ENCODE measurements at regions not wholly inside any gene's neighbourhood (a gene's known extent, or its start where the extent isn't known, plus 50 kb on each side); places are given as distances from the start of the nearest gene placed in this dataset.

DNA sequence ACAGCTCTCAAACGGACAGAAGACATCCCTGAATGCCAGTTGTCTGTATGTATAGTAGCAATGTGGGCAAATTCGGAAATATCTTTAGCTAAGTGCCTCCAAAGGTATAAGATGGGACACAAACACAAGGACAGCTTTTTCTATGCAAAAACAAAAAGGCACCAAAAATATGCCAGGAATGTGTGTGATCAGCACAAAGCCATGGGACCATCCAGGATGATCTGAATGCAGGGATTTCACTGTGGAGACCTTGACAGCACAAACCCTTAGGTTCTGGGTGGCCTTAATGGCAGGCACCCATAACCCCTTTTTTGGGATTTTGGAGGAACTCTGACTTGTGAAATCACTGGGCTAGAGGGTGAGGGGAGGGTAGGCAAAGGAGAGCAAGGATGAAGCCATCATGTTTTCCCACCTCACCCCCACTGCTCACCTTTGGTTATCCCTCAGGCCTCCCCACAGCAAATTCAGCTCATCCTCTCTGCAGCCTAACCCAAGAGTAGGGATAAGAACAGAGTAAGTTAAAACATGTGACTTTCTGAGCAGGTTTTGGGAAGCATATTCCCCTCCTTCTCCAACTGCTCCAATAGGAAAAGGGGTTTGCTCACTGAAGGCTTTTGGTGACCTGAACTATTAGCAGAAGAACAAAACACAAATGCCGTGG is 154.6 kb downstream of the SNX19 start:
- no peak for DNase-seq
- intact Hi-C loops (cut with DNase I; ENCODE audit: low total_unique reads): no loop called here
- Histone ChIP-seq H3K4me1 (peaks cover 0 to 8% (median 0%) of the 10 kb centered on the region in 6 donors), H3K4me3 (no peak overlapping the region), H3K27me3 (replicated peaks in 1 of 7) (no peaks in the 10 kb centered on the region), H3K27ac (no peak overlapping the region), H3K36me3 (no peaks in the 10 kb centered on the region), H3K9me3 (no peaks in the 10 kb centered on the region)
- TF ChIP-seq, protein P1, sequence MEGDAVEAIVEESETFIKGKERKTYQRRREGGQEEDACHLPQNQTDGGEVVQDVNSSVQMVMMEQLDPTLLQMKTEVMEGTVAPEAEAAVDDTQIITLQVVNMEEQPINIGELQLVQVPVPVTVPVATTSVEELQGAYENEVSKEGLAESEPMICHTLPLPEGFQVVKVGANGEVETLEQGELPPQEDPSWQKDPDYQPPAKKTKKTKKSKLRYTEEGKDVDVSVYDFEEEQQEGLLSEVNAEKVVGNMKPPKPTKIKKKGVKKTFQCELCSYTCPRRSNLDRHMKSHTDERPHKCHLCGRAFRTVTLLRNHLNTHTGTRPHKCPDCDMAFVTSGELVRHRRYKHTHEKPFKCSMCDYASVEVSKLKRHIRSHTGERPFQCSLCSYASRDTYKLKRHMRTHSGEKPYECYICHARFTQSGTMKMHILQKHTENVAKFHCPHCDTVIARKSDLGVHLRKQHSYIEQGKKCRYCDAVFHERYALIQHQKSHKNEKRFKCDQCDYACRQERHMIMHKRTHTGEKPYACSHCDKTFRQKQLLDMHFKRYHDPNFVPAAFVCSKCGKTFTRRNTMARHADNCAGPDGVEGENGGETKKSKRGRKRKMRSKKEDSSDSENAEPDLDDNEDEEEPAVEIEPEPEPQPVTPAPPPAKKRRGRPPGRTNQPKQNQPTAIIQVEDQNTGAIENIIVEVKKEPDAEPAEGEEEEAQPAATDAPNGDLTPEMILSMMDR (IDR thresholded peaks at IDR 0.05 in 8 of 11, conservative IDR thresholded peaks at IDR 0.05 in 3 of 11): no peak
- no peak for TF ChIP-seq POLR2A (IDR thresholded peaks at IDR 0.05)
- no peak for TF ChIP-seq POLR2AphosphoS5 (IDR thresholded peaks at IDR 0.05)
- WGBS, 5 donors: 54 to 81% (median 66%) methylated on average over 3 of the region's 3 CpGs

DNA sequence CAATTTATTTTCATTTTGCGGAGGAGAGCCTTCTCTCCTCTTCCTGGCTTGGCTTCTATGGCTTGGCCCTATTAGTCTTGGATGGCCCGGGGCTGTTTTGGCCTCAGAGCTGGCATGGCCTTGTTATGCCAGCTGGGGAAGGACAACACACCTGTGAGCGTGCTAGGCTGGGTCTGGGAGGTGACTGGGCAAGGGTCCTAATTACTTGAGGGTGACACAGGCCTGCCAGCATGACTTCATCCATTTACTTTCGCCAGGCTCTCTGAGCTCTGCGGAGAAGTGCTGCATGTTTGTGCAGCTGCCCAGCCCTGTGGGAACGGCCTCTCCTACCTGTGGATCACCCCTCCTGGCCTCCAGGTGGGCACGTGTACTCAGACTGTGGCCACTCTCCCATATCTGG is 153.6 kb downstream of the SNX19 start:
- intact Hi-C loops (cut with DNase I; ENCODE audit: low total_unique reads): no loop called here
- DNase-seq: no peak
- H3K27ac ChIP-seq: no peak overlapping the region
- H3K4me3 ChIP-seq: no peak overlapping the region
- no peaks in the 10 kb centered on the region for H3K27me3 ChIP-seq (replicated peaks in 1 of 7)
- TF ChIP-seq, protein P1 (IDR thresholded peaks at IDR 0.05 in 8 of 11, conservative IDR thresholded peaks at IDR 0.05 in 3 of 11): no peak
- no peak for TF ChIP-seq POLR2A (IDR thresholded peaks at IDR 0.05)
- TF ChIP-seq POLR2AphosphoS5 (IDR thresholded peaks at IDR 0.05): no peak
- no peaks in the 10 kb centered on the region for H3K36me3 ChIP-seq
- WGBS, 5 donors: 82 to 88% (median 86%) methylated on average over 7 of the region's 7 CpGs
- no peaks in the 10 kb centered on the region for H3K9me3 ChIP-seq
- H3K4me1 ChIP-seq: peaks cover 0 to 8% (median 0%) of the 10 kb centered on the region in 6 donors

DNA sequence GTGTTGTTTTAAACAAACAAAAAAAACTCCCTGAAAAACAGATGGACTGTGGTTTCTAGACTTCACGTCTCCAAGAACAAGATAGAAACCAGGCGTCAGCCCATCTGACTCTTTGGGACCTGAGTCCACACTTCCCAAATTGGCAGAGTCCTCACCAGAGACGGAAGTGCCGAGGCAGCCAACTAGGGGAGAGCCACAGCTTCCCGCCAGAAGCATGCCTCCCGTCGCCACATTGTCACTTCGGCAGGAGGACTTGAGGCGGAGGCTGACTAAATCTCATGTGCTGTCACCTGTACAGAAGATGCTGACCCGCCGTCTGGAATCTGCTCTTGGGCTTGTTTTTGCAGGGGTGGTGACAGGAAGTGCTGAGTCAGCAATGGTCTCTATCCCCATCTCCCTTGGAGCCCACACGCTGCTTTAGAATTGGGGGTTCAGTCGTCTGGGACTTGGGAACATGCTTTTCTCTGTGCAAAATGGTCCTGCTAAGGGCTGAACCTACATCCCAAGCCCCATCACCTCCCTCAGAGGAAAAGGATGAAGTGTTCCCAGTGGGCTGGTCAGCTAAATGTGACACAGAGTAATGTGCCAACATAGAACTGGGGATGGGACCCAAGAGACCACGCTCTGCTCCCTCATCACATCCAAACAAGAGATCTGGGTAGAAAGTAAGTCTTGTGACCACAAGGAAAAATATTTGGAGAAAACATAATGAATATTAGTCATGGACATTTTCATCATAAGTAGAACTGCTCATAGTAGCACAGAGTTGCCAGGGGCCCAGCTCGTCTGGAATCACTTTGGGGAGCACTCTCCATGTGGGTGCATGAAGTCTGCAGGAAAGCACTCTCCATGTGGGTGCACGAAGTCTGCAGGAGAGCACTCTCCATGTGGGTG is 152.9 kb downstream of the SNX19 start:
- 86 to 94% (median 89%) methylated on average over 15 to 16 of the region's 16 CpGs for WGBS, 5 donors
- H3K4me3 ChIP-seq: no peak overlapping the region
- H3K4me1 ChIP-seq: peaks cover 0 to 8% (median 0%) of the 10 kb centered on the region in 6 donors
- no peaks in the 10 kb centered on the region for H3K36me3 ChIP-seq
- DNase-seq: no peak
- H3K9me3 ChIP-seq: no peaks in the 10 kb centered on the region
- TF ChIP-seq POLR2AphosphoS5 (IDR thresholded peaks at IDR 0.05): no peak
- TF ChIP-seq, protein P1 (IDR thresholded peaks at IDR 0.05 in 8 of 11, conservative IDR thresholded peaks at IDR 0.05 in 3 of 11): no peak
- no peak for TF ChIP-seq POLR2A (IDR thresholded peaks at IDR 0.05)
- no peaks in the 10 kb centered on the region for H3K27me3 ChIP-seq (replicated peaks in 1 of 7)
- intact Hi-C loops (cut with DNase I; ENCODE audit: low total_unique reads): no loop called here
- no peak overlapping the region for H3K27ac ChIP-seq

DNA sequence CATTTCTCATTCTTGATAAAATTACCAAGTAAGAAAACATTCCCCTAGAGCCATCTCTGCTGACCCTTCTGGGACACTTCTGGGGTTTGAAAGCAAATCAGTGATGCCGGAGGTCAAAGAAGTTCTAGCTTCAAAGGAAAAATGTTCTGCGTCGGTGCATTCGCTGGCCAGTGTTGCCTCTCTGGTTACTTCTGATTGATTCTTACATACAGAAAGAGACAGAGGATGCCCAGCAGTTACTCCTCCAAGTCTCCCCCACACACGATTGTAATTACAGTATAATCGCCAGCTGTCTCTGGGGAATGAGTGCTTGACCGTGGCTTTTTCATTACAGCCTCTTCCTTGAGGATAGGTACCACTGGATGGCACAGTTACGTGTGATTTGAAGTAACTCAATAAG is 150.9 kb downstream of the SNX19 start:
- Histone ChIP-seq H3K36me3 (no peaks in the 10 kb centered on the region), H3K4me3 (no peak overlapping the region), H3K9me3 (no peaks in the 10 kb centered on the region), H3K4me1 (peaks cover 0 to 8% (median 0%) of the 10 kb centered on the region in 6 donors), H3K27ac (no peak overlapping the region), H3K27me3 (replicated peaks in 1 of 7) (no peaks in the 10 kb centered on the region)
- 73 to 86% (median 79%) methylated on average over 8 of the region's 8 CpGs for WGBS, 5 donors
- intact Hi-C loops (cut with DNase I; ENCODE audit: low total_unique reads): no loop called here
- TF ChIP-seq POLR2A (IDR thresholded peaks at IDR 0.05) (no peak), POLR2AphosphoS5 (IDR thresholded peaks at IDR 0.05) (no peak)
- TF ChIP-seq, protein P1 (IDR thresholded peaks at IDR 0.05 in 8 of 11, conservative IDR thresholded peaks at IDR 0.05 in 3 of 11): no peak
- DNase-seq: no peak

Measured in spleen (tissue), 11 donors.